AG09309 (cell line): ENCODE measurements at regions not wholly inside any gene's neighbourhood (a gene's known extent, or its start where the extent isn't known, plus 50 kb on each side); places are given as distances from the start of the nearest gene placed in this dataset.
"Not testable (repeated sequence)": the region's sequence is repeated elsewhere in the genome, so short reads cannot be mapped to it uniquely, and the experiment has no call there.

ENCODE experiments used
- DNase-seq: peaks from one replicate; pipeline ENCODE4 v3.0.0-alpha.2; 2010; ENCODE audit warnings: low read depth
- H3K4me3 ChIP-seq: 2 replicates; pipeline ENCODE4 v1.5.1; 2011; ENCODE audit warnings: mild to moderate bottlenecking, low read depth, low read length, moderate library complexity; ENCODE audit not compliant: control insufficient read depth
- TF ChIP-seq, protein P1 (sequence below): IDR thresholded peaks from 2 replicates; pipeline ENCODE4 v1.5.1; 2011; ENCODE audit warnings: mild to moderate bottlenecking, low read depth, low read length, inconsistent platforms; ENCODE audit not compliant: insufficient read depth, control insufficient read depth; ENCODE audit errors: missing control alignments

DNA sequence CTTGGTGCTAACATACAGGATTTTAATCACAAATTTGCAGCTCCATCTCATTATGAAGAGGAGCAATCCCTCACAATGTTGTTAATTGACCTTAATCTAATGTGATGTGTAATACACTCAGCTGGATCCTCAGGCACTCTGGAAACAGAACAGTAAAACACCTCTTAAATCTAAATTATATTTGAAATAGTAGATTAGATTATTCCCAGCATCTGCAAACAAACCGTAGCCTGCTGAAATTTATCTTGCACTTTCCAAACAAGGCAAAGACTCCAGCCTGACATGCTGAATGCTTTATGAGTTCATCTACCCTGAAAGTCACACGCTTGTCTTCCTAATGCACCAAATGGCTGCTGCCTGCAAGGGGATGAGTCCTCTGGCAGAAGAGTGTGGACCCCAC is 402.3 kb upstream of the GYPC start:
- no peak for DNase-seq
- H3K4me3 ChIP-seq: no peak overlapping the region

DNA sequence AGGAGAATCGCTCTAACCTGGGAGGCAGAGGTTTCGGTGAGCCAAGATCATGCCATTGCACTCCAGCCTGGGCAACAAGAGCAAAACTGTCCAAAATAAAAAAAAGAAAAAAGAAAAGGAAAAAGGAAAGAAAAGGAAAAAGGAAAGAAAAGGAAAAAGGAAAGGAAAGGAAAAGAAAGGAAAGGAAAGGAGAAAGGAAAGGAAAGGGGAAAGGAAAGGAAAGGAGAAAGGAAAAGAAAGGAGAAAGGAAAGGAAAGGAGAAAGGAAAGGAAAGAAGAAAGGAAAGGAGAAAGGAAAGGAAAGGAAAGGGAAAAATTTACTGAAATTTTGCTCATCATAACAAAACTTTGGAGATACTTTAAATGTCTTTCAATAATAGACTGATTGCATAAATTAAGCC is 391.3 kb upstream of the GYPC start:
- no peak for DNase-seq
- TF ChIP-seq, protein P1, sequence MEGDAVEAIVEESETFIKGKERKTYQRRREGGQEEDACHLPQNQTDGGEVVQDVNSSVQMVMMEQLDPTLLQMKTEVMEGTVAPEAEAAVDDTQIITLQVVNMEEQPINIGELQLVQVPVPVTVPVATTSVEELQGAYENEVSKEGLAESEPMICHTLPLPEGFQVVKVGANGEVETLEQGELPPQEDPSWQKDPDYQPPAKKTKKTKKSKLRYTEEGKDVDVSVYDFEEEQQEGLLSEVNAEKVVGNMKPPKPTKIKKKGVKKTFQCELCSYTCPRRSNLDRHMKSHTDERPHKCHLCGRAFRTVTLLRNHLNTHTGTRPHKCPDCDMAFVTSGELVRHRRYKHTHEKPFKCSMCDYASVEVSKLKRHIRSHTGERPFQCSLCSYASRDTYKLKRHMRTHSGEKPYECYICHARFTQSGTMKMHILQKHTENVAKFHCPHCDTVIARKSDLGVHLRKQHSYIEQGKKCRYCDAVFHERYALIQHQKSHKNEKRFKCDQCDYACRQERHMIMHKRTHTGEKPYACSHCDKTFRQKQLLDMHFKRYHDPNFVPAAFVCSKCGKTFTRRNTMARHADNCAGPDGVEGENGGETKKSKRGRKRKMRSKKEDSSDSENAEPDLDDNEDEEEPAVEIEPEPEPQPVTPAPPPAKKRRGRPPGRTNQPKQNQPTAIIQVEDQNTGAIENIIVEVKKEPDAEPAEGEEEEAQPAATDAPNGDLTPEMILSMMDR: no peak

More for the DNA sequence above, 402.3 kb upstream of the GYPC start:
- TF ChIP-seq, protein P1: no peak

DNA sequence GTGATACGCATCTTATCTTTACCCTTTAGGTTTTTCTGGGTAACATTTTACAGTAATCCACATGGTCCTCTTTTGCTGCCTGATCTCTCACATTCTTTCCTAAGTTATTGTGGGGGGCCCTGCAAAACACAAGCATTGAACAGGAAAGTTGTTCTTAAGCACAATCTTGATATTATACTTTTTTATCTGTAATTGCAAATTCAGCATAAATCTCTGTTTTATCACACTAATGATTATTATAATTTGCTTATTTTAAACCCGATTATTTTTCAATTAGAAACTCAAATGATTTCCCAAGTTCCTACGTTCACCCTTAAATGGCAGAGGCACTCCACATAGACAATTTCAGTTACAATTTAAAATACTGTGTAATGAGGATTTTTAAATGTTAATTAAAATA is 386.0 kb upstream of the GYPC start:
- H3K4me3 ChIP-seq: no peak overlapping the region
- TF ChIP-seq, protein P1: no peak
- DNase-seq: no peak

More for the DNA sequence above, 391.3 kb upstream of the GYPC start:
- no peak overlapping the region for H3K4me3 ChIP-seq

DNA sequence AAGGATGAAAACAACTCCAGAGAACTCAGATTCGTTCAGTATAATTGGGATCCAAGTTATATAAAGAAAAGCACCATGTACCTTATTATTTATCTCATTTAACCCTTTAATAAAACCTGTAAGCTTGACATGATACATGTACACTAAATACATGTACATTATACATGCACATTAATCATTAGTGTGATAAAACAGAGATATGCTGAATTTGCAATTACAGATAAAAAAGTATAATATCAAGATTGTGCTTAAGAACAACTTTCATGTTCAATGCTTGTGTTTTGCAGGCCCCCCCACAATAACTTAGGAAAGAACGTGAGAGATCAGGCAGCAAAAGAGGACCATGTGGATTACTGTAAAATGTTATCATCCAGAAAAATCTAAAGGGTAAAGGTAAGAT is 385.4 kb upstream of the GYPC start:
- DNase-seq: no peak
- H3K4me3 ChIP-seq: no peak overlapping the region
- TF ChIP-seq, protein P1: no peak

DNA sequence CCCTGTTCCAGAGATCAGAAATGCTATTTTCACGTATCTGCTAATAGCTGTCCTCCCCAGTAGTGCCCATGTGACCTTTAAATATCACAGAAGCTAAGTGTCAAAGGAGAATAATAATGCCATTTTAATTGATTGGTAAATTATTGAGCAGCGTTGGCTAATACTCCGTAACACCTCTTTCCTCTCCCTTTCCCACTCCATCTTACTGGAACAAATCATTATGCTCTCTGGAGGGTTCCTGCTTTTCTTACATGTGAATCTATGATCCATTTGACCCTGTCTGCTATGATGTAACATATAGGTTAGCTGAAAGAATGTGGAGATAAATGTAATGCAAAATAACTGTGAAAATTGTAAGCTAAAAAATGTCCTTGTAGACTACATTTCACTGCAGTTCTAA is 383.6 kb upstream of the GYPC start:
- DNase-seq: no peak
- H3K4me3 ChIP-seq: no peak overlapping the region
- TF ChIP-seq, protein P1: no peak

DNA sequence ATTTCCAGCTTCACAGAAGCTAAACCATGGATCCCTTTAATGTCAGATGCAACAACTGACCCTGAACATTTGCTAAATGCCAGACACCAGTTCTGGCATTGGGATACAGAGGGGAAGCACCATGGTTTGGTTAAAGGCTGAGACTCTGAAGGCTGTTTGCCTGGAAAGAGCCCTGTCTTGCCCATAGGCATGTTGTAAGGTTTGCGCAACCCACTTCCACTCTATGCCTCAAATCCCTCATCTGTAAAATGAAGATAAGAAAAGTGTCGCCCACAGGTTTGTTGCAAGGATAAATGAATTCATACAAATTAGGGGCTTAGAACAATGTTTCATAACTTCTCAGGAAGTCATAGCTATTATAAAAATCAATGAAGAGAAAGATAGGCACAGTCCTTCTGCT is 380.9 kb upstream of the GYPC start:
- TF ChIP-seq, protein P1: no peak
- DNase-seq: no peak
- H3K4me3 ChIP-seq: no peak overlapping the region

DNA sequence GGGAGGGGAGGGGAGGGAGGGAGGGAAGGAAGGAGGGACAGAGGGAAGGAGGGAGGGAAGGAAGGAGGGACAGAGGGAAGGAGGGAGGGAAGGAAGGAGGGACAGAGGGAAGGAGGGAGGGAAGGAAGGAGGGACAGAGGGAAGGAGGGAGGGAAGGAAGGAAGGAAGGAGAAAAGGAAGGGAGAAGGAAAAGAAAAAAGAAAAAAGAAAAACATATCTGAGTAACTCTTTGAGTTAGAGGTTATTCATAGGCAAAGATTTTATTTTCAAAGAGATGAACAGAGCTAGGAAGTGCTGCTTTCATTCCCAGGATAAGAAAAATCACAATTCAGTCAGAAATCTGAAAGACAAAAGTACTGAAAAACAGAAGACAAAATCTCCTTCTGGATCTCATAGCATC is 379.7 kb upstream of the GYPC start:
- DNase-seq, H3K4me3 ChIP-seq: not testable (repeated sequence)
